Activated CD8-positive, alpha-beta T cell treated with anti-CD3 and anti-CD28 coated beads for 36 hours (primary cell): ENCODE measurements at regions not wholly inside any gene's neighbourhood (a gene's known extent, or its start where the extent isn't known, plus 50 kb on each side); places are given as distances from the start of the nearest gene placed in this dataset.

Experiments used
- ATAC-seq: fragments of 200-7000 bp; cut with Tn5 transposase; one replicate; pipeline ENCODE4 v1.10.0; 2021; ENCODE audit warnings: mild to moderate bottlenecking, moderate library complexity
- CTCF ChIA-PET: fragments of 350-600 bp; sonication (Branson Sonifier 250); formaldehyde crosslinking; loops from one replicate; lab custom pipeline; 2021; ENCODE audit warnings: antibody characterized with exemption; lab: Charles Lee
- POLR2A ChIA-PET: fragments of 350-600 bp; sonication (Branson Sonifier 250); formaldehyde crosslinking; loops from one replicate; lab custom pipeline; 2021; ENCODE audit warnings: antibody characterized with exemption; lab: Charles Lee
- DNase-seq: peaks from one replicate; pipeline ENCODE4 v3.0.0-alpha.2; 2020
- H3K27ac Mint-ChIP-seq: one replicate; pipeline ENCODE4 v1.8.0; 2021; ENCODE audit warnings: mild to moderate bottlenecking, mixed read lengths
- H3K27me3 Mint-ChIP-seq: one replicate; pipeline ENCODE4 v1.8.0; 2021; ENCODE audit warnings: mixed read lengths
- H3K36me3 Mint-ChIP-seq: one replicate; pipeline ENCODE4 v1.8.0; 2021; ENCODE audit warnings: low read depth, mixed read lengths
- H3K4me1 Mint-ChIP-seq: one replicate; pipeline ENCODE4 v1.8.0; 2021; ENCODE audit warnings: low read depth, mixed read lengths
- H3K4me3 Mint-ChIP-seq: one replicate; pipeline ENCODE4 v1.8.0; 2021; ENCODE audit warnings: mild to moderate bottlenecking, moderate library complexity, mixed read lengths
- H3K9me3 Mint-ChIP-seq: one replicate; pipeline ENCODE4 v1.8.0; 2021; ENCODE audit warnings: mixed read lengths
- intact Hi-C: fragments of 100-400 bp; cut with micrococcal nuclease; formaldehyde crosslinking; loops from one replicate; pipeline ENCODE4 v1.10.0; 2022
- TF ChIP-seq, protein P1 (sequence below): fragments of 200-600 bp; IDR thresholded peaks from one replicate; pipeline ENCODE4 v1.8.0; 2022; ENCODE audit warnings: antibody characterized with exemption, mild to moderate bottlenecking

- Mint-ChIP-seq H3K27ac (no peak overlapping the region), H3K36me3 (no peaks in the 10 kb centered on the region), H3K27me3 (peaks cover 4% of the 10 kb centered on the region), H3K4me3 (no peak overlapping the region), H3K9me3 (no peaks in the 10 kb centered on the region), H3K4me1 (no peaks in the 10 kb centered on the region)
- intact Hi-C loops, result loop anchor here (10.0 kb wide), 1 partner anchor 76 kb away; no protein-coding TSS in a partner anchor
- TF ChIP-seq, protein P1, sequence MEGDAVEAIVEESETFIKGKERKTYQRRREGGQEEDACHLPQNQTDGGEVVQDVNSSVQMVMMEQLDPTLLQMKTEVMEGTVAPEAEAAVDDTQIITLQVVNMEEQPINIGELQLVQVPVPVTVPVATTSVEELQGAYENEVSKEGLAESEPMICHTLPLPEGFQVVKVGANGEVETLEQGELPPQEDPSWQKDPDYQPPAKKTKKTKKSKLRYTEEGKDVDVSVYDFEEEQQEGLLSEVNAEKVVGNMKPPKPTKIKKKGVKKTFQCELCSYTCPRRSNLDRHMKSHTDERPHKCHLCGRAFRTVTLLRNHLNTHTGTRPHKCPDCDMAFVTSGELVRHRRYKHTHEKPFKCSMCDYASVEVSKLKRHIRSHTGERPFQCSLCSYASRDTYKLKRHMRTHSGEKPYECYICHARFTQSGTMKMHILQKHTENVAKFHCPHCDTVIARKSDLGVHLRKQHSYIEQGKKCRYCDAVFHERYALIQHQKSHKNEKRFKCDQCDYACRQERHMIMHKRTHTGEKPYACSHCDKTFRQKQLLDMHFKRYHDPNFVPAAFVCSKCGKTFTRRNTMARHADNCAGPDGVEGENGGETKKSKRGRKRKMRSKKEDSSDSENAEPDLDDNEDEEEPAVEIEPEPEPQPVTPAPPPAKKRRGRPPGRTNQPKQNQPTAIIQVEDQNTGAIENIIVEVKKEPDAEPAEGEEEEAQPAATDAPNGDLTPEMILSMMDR, result no peak
- POLR2A ChIA-PET, result no interaction called here
- no peak for DNase-seq
- CTCF ChIA-PET, result no interaction called here
- no peak for ATAC-seq
Observed at GRCh38 chr17:33551075-33551474, 258.0 kb upstream of the ASIC2 start.

DNA sequence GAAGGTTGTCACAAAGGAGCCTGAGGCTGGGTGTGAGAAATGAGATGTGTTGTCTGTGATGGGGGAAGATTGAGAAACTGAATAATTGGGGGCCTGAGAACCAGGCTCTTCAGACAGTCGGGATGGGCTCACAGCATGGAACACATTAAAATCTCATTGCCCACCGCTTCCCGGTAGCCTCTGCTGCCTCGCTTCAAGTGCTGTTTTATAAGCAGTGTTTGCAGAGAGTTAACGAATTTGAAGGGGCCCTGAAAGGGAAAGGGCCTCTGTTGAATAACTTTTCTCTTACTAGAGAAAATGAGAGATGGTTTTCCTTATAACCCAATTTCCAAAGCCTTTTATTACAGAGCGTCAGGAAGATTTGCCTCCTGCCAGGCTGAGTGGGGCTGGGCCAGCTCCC is 258.8 kb upstream of the ASIC2 start:
- POLR2A ChIA-PET, result no interaction called here
- TF ChIP-seq, protein P1, result no peak
- ATAC-seq (no peak), DNase-seq (no peak)
- no peaks in the 10 kb centered on the region for H3K9me3 Mint-ChIP-seq
- peaks cover 4% of the 10 kb centered on the region for H3K27me3 Mint-ChIP-seq
- H3K27ac Mint-ChIP-seq, result no peak overlapping the region
- intact Hi-C loops, result loop anchor here (10.0 kb wide), 1 partner anchor 77 kb away; no protein-coding TSS in a partner anchor
- CTCF ChIA-PET, result no interaction called here
- H3K4me1 Mint-ChIP-seq, result no peaks in the 10 kb centered on the region
- no peaks in the 10 kb centered on the region for H3K36me3 Mint-ChIP-seq
- no peak overlapping the region for H3K4me3 Mint-ChIP-seq

DNA sequence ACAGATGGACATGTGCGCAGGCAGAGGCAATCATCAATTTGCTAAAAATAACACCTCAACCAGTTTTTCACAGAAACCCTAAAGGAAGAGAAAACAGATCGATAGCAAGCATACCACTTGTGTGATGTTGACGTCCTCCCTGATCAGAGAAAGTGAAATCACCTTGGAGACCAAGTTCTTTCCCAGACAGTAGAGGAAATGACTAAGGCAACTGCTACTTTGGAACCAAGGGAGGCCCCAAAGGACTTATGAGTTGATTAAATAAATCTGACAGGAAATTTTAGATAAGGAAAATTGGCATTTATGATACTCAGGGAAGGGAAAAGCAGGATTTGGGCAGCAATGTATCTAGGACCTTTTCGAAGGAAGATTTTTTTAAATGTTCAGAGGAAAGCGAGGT is 267.1 kb upstream of the ASIC2 start:
- Mint-ChIP-seq H3K36me3 (no peaks in the 10 kb centered on the region), H3K9me3 (peaks cover 4% of the 10 kb centered on the region), H3K4me3 (no peak overlapping the region), H3K27ac (no peak overlapping the region), H3K4me1 (no peaks in the 10 kb centered on the region), H3K27me3 (no peaks in the 10 kb centered on the region)
- TF ChIP-seq, protein P1, result no peak
- DNase-seq (no peak), ATAC-seq (no peak)
- POLR2A ChIA-PET, result no interaction called here
- CTCF ChIA-PET, result no interaction called here
- intact Hi-C loops, result no loop called here

DNA sequence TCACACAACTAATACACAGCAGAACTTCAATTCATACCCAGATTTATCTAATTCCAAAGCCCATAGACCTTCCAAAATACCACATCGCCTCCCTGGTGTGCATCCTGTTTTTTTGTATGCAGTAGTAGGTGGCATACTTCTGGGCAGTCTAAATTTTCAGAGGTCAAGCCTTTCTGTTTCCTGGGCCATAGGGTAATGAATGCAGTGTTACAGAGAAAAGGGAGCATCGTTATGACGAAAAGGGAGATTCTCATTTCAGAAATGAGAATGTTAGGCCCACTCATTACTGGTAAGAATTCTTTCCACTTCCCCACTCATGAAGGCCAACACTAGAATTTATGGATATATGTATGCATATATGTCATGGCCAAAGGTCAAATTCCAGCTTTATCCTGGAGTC is 267.8 kb upstream of the ASIC2 start:
- intact Hi-C loops, result no loop called here
- Mint-ChIP-seq H3K9me3 (peaks cover 4% of the 10 kb centered on the region), H3K4me3 (no peak overlapping the region), H3K4me1 (no peaks in the 10 kb centered on the region), H3K27ac (no peak overlapping the region), H3K36me3 (no peaks in the 10 kb centered on the region), H3K27me3 (no peaks in the 10 kb centered on the region)
- ChIA-PET POLR2A (no interaction called here), CTCF (no interaction called here)
- ATAC-seq (no peak), DNase-seq (no peak)
- TF ChIP-seq, protein P1, result no peak

GRCh38 chr17:33561569-33562334 is 268.7 kb upstream of the ASIC2 start:
- Mint-ChIP-seq H3K4me3 (no peak overlapping the region), H3K4me1 (no peaks in the 10 kb centered on the region), H3K9me3 (peaks cover 4% of the 10 kb centered on the region), H3K36me3 (no peaks in the 10 kb centered on the region), H3K27ac (no peak overlapping the region), H3K27me3 (peaks cover under 1% of the 10 kb centered on the region)
- ATAC-seq (no peak), DNase-seq (no peak)
- CTCF ChIA-PET, result no interaction called here
- TF ChIP-seq, protein P1, result no peak
- intact Hi-C loops, result no loop called here
- POLR2A ChIA-PET, result no interaction called here
